ENCODE measurements at regions not wholly inside any gene's neighbourhood (a gene's known extent, or its start where the extent isn't known, plus 50 kb on each side); places are given as distances from the start of the nearest gene placed in this dataset.

DNA sequence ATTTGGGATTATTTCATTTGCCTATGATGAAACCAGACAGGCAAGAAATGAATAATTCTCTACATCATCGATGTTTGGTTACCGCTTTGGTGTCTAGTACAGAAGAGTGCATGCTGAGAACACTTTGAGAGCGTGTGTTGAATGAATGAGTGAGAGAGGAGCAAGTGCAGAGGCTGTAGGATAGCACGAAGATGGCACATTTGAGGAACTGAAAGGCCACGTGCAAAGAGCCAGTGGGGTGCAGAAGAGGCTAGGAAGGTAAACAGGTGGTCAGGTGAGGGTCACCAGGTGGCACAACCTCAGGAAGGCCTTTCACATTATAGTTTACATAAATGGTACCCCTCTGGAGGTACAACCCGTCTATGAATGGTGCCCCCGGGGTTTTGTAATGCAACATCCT is 80.1 kb upstream of the SPHKAP start:
- H3K4me1 Mint-ChIP-seq = no peaks in the 10 kb centered on the region

DNA sequence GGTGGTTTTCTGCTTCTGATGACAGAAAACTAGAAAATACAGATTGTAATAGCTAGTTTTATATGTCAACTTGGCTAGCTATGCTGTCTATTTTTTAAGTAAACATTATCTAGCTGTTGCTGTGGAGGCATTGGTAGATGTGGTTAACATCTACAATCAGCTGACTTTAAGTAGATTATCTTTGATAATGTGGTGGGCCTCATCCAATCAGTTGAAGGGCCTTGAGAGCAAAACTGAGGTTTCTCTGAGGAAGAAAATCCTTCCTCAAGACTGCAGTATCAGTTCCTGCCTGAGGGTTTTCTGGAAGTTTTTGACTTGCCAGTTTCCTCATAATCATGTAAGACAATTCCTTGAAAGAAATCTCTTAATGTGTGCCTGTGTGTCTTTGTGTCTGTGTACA is 75.9 kb upstream of the SPHKAP start:
- Mint-ChIP-seq H3K4me1 (no peaks in the 10 kb centered on the region), H3K36me3 (no peaks in the 10 kb centered on the region), H3K4me3 (no peak overlapping the region), H3K27ac (no peak overlapping the region), H3K27me3 (ENCODE audit: low read depth) (no peaks in the 10 kb centered on the region), H3K9me3 (no peaks in the 10 kb centered on the region)
- DNase-seq (ENCODE audit: low spot score in 2 of 2, unreplicated experiment in 2 of 2) = no peak
- TF ChIP-seq, protein P1, sequence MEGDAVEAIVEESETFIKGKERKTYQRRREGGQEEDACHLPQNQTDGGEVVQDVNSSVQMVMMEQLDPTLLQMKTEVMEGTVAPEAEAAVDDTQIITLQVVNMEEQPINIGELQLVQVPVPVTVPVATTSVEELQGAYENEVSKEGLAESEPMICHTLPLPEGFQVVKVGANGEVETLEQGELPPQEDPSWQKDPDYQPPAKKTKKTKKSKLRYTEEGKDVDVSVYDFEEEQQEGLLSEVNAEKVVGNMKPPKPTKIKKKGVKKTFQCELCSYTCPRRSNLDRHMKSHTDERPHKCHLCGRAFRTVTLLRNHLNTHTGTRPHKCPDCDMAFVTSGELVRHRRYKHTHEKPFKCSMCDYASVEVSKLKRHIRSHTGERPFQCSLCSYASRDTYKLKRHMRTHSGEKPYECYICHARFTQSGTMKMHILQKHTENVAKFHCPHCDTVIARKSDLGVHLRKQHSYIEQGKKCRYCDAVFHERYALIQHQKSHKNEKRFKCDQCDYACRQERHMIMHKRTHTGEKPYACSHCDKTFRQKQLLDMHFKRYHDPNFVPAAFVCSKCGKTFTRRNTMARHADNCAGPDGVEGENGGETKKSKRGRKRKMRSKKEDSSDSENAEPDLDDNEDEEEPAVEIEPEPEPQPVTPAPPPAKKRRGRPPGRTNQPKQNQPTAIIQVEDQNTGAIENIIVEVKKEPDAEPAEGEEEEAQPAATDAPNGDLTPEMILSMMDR (IDR thresholded peaks at IDR 0.05; ENCODE audit: unreplicated experiment) = no peak

More for the DNA sequence above, 80.1 kb upstream of the SPHKAP start:
- no peaks in the 10 kb centered on the region for H3K27me3 Mint-ChIP-seq (ENCODE audit: low read depth)
- DNase-seq (ENCODE audit: low spot score in 2 of 2, unreplicated experiment in 2 of 2) = no peak
- peaks cover 7% of the 10 kb centered on the region for H3K9me3 Mint-ChIP-seq
- no peak overlapping the region for H3K27ac Mint-ChIP-seq
- H3K4me3 Mint-ChIP-seq = no peak overlapping the region
- no peaks in the 10 kb centered on the region for H3K36me3 Mint-ChIP-seq
- TF ChIP-seq, protein P1 (IDR thresholded peaks at IDR 0.05; ENCODE audit: unreplicated experiment) = no peak

DNA sequence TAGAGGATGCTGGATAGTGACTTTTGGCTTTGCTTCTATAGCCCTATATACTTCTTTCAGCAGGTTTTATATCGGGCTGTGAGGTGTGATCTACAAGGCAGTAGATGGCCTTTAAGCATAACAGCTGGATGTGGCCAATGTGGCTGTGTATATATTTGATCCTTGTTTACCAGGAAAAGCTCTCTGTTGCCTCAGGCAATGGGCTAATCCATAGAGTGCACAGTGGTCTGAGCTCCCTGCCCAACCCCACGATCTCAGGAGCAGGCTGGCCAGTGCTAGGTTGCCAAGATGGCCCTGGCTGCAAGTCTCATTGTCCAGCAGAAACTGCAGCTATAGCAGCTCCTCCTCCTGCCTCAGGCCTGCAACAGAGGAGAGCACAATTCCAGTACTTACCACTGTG is 72.3 kb upstream of the SPHKAP start:
- no peaks in the 10 kb centered on the region for H3K27me3 Mint-ChIP-seq (ENCODE audit: low read depth)
- no peaks in the 10 kb centered on the region for H3K4me1 Mint-ChIP-seq
- no peaks in the 10 kb centered on the region for H3K36me3 Mint-ChIP-seq
- no peak for DNase-seq (ENCODE audit: low spot score in 2 of 2, unreplicated experiment in 2 of 2)
- peaks cover 3% of the 10 kb centered on the region for H3K9me3 Mint-ChIP-seq
- TF ChIP-seq, protein P1 (IDR thresholded peaks at IDR 0.05; ENCODE audit: unreplicated experiment) = no peak
- no peak overlapping the region for H3K4me3 Mint-ChIP-seq
- H3K27ac Mint-ChIP-seq = no peak overlapping the region

DNA sequence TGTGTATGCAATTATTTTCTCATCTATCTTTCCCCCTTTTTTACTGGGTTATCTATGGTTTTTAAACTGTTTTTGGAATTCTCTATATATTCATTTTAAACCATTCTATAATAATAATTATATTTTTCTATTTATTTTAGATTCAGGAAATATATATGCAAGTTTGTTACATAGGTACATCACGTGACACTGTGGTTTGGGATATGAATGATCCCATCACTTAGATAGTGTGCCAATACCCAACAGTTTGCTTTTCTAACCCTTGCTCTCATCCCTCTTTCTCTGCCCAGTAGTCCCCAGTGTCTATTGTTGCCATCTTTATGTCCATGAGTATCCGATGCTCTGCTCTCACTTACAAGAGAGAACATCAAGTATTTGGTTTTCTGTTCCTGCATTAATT is 65.8 kb upstream of the SPHKAP start:
- no peak overlapping the region for H3K27ac Mint-ChIP-seq
- peaks cover 4% of the 10 kb centered on the region for H3K27me3 Mint-ChIP-seq (ENCODE audit: low read depth)
- H3K36me3 Mint-ChIP-seq = no peaks in the 10 kb centered on the region
- TF ChIP-seq, protein P1 (IDR thresholded peaks at IDR 0.05; ENCODE audit: unreplicated experiment) = no peak
- H3K4me1 Mint-ChIP-seq = no peaks in the 10 kb centered on the region
- DNase-seq (ENCODE audit: low spot score in 2 of 2, unreplicated experiment in 2 of 2) = no peak
- H3K4me3 Mint-ChIP-seq = no peak overlapping the region
- peaks cover 3% of the 10 kb centered on the region for H3K9me3 Mint-ChIP-seq

DNA sequence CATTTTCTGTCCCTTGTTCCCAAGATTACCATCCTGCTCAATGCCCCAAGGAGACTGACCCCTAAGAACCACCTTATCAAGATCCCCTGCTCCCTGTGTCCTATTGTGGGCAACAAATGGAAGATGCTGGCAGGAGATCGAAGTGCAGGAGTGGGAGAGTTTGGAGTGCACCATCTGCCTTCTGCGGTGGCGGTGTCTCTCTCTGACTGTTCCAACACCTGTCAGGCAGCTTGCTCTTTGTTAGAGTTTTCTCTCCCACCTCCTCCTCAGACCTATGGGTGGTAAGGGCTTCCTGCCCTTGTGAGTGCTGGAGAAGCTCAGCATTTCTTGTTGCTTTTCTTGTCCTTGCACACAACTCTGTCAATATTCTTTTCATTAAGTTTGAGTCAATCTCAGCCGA is 64.1 kb upstream of the SPHKAP start:
- H3K36me3 Mint-ChIP-seq = no peaks in the 10 kb centered on the region
- H3K4me3 Mint-ChIP-seq = no peak overlapping the region
- DNase-seq (ENCODE audit: low spot score in 2 of 2, unreplicated experiment in 2 of 2) = no peak
- no peak overlapping the region for H3K27ac Mint-ChIP-seq
- TF ChIP-seq, protein P1 (IDR thresholded peaks at IDR 0.05; ENCODE audit: unreplicated experiment) = no peak
- peaks cover 4% of the 10 kb centered on the region for H3K27me3 Mint-ChIP-seq (ENCODE audit: low read depth)
- no peaks in the 10 kb centered on the region for H3K4me1 Mint-ChIP-seq
- H3K9me3 Mint-ChIP-seq = peaks cover 3% of the 10 kb centered on the region

DNA sequence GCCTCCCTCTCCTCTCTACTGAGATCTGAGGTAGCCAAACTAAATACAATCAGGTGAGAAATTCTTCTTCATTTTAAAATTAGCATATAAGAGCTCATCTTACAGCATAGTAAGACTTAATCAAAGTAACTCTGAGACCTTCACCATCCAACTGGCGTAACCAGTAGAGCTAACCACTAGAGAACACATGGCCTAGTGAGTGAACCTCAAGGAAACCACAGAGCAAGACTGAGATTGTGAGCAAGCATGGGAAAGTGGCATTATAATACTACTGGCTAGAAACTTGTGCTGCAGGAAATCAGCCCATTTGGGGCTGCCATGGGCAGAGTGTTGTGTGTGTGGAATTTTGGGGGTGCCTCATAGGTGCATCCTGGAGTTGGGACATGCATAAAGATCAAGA is 61.1 kb upstream of the SPHKAP start:
- DNase-seq (ENCODE audit: low spot score in 2 of 2, unreplicated experiment in 2 of 2) = no peak
- Mint-ChIP-seq H3K27me3 (ENCODE audit: low read depth) (peaks cover 4% of the 10 kb centered on the region), H3K36me3 (no peaks in the 10 kb centered on the region), H3K4me1 (no peaks in the 10 kb centered on the region), H3K9me3 (no peaks in the 10 kb centered on the region), H3K4me3 (no peak overlapping the region), H3K27ac (no peak overlapping the region)
- TF ChIP-seq, protein P1 (IDR thresholded peaks at IDR 0.05; ENCODE audit: unreplicated experiment) = no peak

Measured in mesothelial cell of epicardium (in vitro differentiated cells).